CD4-positive, alpha-beta T cell (primary cell): ENCODE measurements at regions not wholly inside any gene's neighbourhood (a gene's known extent, or its start where the extent isn't known, plus 50 kb on each side); places are given as distances from the start of the nearest gene placed in this dataset.

Experiments used
- ATAC-seq: fragments of 200-7000 bp; cut with Tn5 transposase; one replicate; pipeline ENCODE4 v1.10.0; 2022; ENCODE audit warnings: mild to moderate bottlenecking; ENCODE audit not compliant: poor library complexity
- CTCF ChIA-PET: fragments of 350-600 bp; sonication (Branson Sonifier 250); formaldehyde crosslinking; loops from one replicate; lab custom pipeline; 2021; ENCODE audit warnings: antibody characterized with exemption, inconsistent platforms; lab: Charles Lee
- POLR2A ChIA-PET: fragments of 350-600 bp; sonication (Branson Sonifier 250); formaldehyde crosslinking; loops from one replicate; lab custom pipeline; 2021; ENCODE audit warnings: antibody characterized with exemption, inconsistent platforms; lab: Charles Lee
- DNase-seq, 14 experiments: peaks; one replicate each; pipeline ENCODE4 v3.0.0-alpha.2; 2013 to 2020; ENCODE audit warnings: mixed read lengths in 2 of 14
- H3K27ac ChIP-seq, 2 donors: one replicate each; pipeline versions ENCODE4 v1.5.1 to v1.7.0; 2013; ENCODE audit warnings: low read length in 2 of 2, low read depth in 1 of 2, mild to moderate bottlenecking in 1 of 2
- H3K27me3 ChIP-seq, 2 experiments: 1 replicate in 1 of 2; 2 replicates in 1 of 2; pipeline versions ENCODE4 v1.6.1 to v1.7.0; 2013; ENCODE audit warnings: low read length in 2 of 2, control low read depth in 1 of 2, mild to moderate bottlenecking in 1 of 2, moderate library complexity in 1 of 2; ENCODE audit not compliant: insufficient read depth in 2 of 2, control insufficient read depth in 1 of 2
- H3K36me3 ChIP-seq: one replicate; pipeline ENCODE4 v1.6.1; 2013; ENCODE audit warnings: low read length, control low read depth; ENCODE audit not compliant: insufficient read depth
- H3K4me1 ChIP-seq: one replicate; pipeline ENCODE4 v1.6.1; 2013; ENCODE audit warnings: low read length, control low read depth; ENCODE audit not compliant: insufficient read depth
- H3K4me3 ChIP-seq: one replicate; pipeline ENCODE4 v1.5.1; 2013; ENCODE audit warnings: mild to moderate bottlenecking, low read length, moderate library complexity
- H3K9me3 ChIP-seq, 2 experiments: 1 replicate in 1 of 2; 2 replicates in 1 of 2; pipeline versions ENCODE4 v1.6.1 to v1.7.0; 2013; ENCODE audit warnings: low read length in 2 of 2, mild to moderate bottlenecking in 2 of 2, control low read depth in 1 of 2, moderate library complexity in 1 of 2; ENCODE audit not compliant: control insufficient read depth in 1 of 2, insufficient read depth in 1 of 2
- H3K27ac Mint-ChIP-seq: one replicate; pipeline ENCODE4 v1.8.0; 2020; ENCODE audit warnings: mixed read lengths
- H3K27me3 Mint-ChIP-seq: one replicate; pipeline ENCODE4 v1.8.0; 2021; ENCODE audit warnings: mixed read lengths
- H3K36me3 Mint-ChIP-seq: one replicate; pipeline ENCODE4 v1.8.0; 2021; ENCODE audit warnings: low read depth, mixed read lengths
- H3K4me1 Mint-ChIP-seq: one replicate; pipeline ENCODE4 v1.8.0; 2021; ENCODE audit warnings: low read depth, mixed read lengths
- H3K4me3 Mint-ChIP-seq: one replicate; pipeline ENCODE4 v1.8.0; 2020; ENCODE audit warnings: mild to moderate bottlenecking, mixed read lengths
- H3K9me3 Mint-ChIP-seq: one replicate; pipeline ENCODE4 v1.8.0; 2020; ENCODE audit warnings: mixed read lengths
- intact Hi-C, 2 experiments: fragments of 100-400 bp; cut with DNase I in 1 of 2; cut with micrococcal nuclease in 1 of 2; formaldehyde crosslinking; loops; one replicate each; pipeline versions ENCODE4 v1.15.1 to v1.9.0; 2023 to 2025; cut with DNase I, micrococcal nuclease
- TF ChIP-seq, protein P1 (sequence below): fragments of 200-600 bp; IDR thresholded peaks from one replicate; pipeline ENCODE4 v1.8.0; 2022; ENCODE audit warnings: antibody characterized with exemption, mild to moderate bottlenecking

DNA sequence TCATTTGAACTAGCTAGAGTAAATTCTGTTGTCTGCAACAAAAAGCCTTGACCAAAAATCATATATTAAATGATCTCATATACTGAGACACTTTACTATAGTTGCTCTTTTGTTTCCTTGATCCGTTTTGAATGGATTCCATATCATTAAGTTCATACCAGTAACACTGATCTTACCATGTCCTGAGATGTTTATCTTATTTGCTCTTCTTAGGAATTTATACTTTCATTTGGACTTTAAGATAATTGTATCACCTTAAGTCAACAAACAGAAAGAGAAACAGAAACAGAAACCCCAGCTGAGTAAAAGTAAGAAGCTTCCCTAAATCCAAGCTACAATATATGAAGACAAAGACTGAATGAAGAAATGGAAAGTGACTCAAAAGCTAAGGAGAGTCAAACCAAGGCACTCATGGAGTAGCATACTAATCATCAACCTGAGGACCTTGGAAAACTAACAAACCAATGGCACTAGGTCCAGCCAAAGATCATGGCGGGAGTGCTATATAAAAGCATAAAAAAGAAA is 106.5 kb upstream of the COX10 start:
- no peaks in the 10 kb centered on the region for H3K36me3 Mint-ChIP-seq
- H3K4me1 ChIP-seq, result no peaks in the 10 kb centered on the region
- ATAC-seq, result no peak
- no peaks in the 10 kb centered on the region for H3K4me1 Mint-ChIP-seq
- no peaks in the 10 kb centered on the region for H3K36me3 ChIP-seq
- no peaks in the 10 kb centered on the region for H3K9me3 ChIP-seq
- POLR2A ChIA-PET, result no interaction called here
- no peaks in the 10 kb centered on the region for H3K27me3 Mint-ChIP-seq
- no peak overlapping the region for H3K4me3 Mint-ChIP-seq
- CTCF ChIA-PET, result interaction anchor here (0.6 kb wide), 1 partner anchor 283 kb away, joined by 4 read pairs; no protein-coding TSS in a partner anchor
- no peak overlapping the region for H3K27ac ChIP-seq
- no peak overlapping the region for H3K27ac Mint-ChIP-seq
- TF ChIP-seq, protein P1, sequence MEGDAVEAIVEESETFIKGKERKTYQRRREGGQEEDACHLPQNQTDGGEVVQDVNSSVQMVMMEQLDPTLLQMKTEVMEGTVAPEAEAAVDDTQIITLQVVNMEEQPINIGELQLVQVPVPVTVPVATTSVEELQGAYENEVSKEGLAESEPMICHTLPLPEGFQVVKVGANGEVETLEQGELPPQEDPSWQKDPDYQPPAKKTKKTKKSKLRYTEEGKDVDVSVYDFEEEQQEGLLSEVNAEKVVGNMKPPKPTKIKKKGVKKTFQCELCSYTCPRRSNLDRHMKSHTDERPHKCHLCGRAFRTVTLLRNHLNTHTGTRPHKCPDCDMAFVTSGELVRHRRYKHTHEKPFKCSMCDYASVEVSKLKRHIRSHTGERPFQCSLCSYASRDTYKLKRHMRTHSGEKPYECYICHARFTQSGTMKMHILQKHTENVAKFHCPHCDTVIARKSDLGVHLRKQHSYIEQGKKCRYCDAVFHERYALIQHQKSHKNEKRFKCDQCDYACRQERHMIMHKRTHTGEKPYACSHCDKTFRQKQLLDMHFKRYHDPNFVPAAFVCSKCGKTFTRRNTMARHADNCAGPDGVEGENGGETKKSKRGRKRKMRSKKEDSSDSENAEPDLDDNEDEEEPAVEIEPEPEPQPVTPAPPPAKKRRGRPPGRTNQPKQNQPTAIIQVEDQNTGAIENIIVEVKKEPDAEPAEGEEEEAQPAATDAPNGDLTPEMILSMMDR, result no peak
- no peaks in the 10 kb centered on the region for H3K27me3 ChIP-seq
- H3K9me3 Mint-ChIP-seq, result no peaks in the 10 kb centered on the region
- H3K4me3 ChIP-seq, result no peak overlapping the region
- no peak for DNase-seq
- intact Hi-C loops, result no loop called here

DNA sequence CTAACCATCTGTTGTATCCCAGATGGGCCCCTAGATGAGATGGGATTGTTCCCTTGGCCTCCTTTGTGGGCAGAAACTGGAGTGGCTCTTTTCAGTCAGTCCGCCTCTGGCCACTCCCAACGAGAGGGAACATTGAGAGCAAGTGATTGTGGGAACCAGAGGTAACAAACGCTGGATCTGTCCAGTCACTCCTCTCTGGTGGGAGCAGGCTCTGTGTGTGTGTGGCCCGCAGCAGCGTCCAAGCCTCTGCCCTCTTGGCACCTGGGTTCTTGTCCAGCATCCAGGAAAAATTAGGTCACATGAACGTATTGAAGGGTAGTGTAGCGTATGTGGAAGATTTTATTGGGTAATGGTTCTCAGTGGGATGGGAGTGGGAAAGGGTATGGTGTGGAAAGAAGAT is 101.9 kb upstream of the COX10 start:
- POLR2A ChIA-PET, result no interaction called here
- CTCF ChIA-PET, result no interaction called here
- H3K4me1 ChIP-seq, result peaks cover 2% of the 10 kb centered on the region
- H3K9me3 Mint-ChIP-seq, result no peaks in the 10 kb centered on the region
- H3K27me3 Mint-ChIP-seq, result no peaks in the 10 kb centered on the region
- H3K9me3 ChIP-seq, result no peaks in the 10 kb centered on the region
- TF ChIP-seq, protein P1, result no peak
- intact Hi-C loops, result no loop called here
- no peaks in the 10 kb centered on the region for H3K36me3 ChIP-seq
- H3K27ac ChIP-seq, result no peak overlapping the region
- no peak overlapping the region for H3K4me3 Mint-ChIP-seq
- no peak for ATAC-seq
- no peaks in the 10 kb centered on the region for H3K36me3 Mint-ChIP-seq
- H3K27ac Mint-ChIP-seq, result no peak overlapping the region
- H3K27me3 ChIP-seq, result no peaks in the 10 kb centered on the region
- H3K4me3 ChIP-seq, result no peak overlapping the region
- H3K4me1 Mint-ChIP-seq, result no peaks in the 10 kb centered on the region
- DNase-seq, result no peak

DNA sequence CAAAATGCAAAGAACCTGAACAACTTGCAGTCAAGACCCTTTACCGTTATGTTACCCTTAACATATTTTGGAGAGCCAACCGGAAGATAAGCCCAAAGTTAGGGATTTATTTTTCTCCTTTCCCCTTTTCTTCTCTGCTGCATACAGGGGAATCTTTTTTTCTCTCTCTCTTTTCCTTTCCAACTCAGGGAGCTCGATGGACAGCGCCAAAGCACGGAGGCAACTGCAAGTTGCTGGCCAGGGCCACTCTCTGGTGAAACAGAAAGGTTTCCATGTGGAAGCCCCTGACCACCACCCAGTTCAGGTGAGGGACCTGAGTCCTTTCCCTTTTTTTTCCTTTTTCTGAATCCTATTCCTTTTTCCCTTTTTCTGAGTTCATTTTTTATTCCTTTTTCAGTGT is 98.8 kb upstream of the COX10 start:
- no peak for DNase-seq
- no peak overlapping the region for H3K27ac ChIP-seq
- no peak overlapping the region for H3K4me3 Mint-ChIP-seq
- H3K9me3 Mint-ChIP-seq, result no peaks in the 10 kb centered on the region
- no peaks in the 10 kb centered on the region for H3K27me3 ChIP-seq
- peaks cover 2% of the 10 kb centered on the region for H3K4me1 ChIP-seq
- no peaks in the 10 kb centered on the region for H3K36me3 Mint-ChIP-seq
- no peaks in the 10 kb centered on the region for H3K4me1 Mint-ChIP-seq
- TF ChIP-seq, protein P1, result no peak
- H3K27me3 Mint-ChIP-seq, result no peaks in the 10 kb centered on the region
- intact Hi-C loops, result no loop called here
- POLR2A ChIA-PET, result no interaction called here
- no peak overlapping the region for H3K27ac Mint-ChIP-seq
- no peak for ATAC-seq
- no peaks in the 10 kb centered on the region for H3K36me3 ChIP-seq
- H3K4me3 ChIP-seq, result no peak overlapping the region
- H3K9me3 ChIP-seq, result no peaks in the 10 kb centered on the region
- CTCF ChIA-PET, result no interaction called here
